ENCODE measurements at regions not wholly inside any gene's neighbourhood (a gene's known extent, or its start where the extent isn't known, plus 50 kb on each side); places are given as distances from the start of the nearest gene placed in this dataset.

DNA sequence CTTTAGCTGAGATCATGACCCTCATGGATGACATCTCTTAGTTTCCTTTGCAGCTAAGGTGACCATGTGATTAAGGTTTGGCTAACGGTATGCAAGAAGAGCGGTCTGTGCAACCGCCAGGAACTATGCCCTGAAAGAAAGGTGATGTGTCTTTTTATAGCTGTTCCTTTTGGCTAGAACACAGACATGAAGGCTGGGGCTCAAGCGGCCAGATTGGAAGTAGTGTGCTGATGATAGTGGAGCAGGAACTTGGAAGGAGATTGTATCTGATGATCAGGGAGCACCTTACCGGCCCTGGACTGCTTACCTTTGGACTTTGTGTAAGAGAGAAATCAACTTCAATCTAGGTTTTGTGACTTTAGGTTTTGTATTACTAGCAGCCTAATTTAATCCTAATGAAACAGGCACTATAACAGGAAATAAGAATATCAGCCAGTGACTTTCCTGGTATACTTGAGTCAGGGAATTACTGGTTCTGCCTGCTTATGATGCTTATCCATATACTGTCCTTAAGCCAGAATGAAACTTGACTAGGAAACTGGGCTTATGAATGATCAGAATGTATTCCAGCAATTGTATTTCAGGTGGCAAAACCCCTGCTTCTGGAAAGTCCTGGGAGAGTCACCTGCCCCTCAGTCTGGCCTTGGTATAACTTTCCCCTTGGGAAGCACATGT is 164.3 kb upstream of the LRIG1 start:
- Mint-ChIP-seq H3K36me3 (ENCODE audit: insufficient read depth) (no peaks in the 10 kb centered on the region), H3K9me3 (no peaks in the 10 kb centered on the region), H3K4me3 (no peak overlapping the region), H3K27me3 (ENCODE audit: low read depth) (no peaks in the 10 kb centered on the region), H3K4me1 (ENCODE audit: low read depth) (no peaks in the 10 kb centered on the region)
- ATAC-seq: no peak
- no peak for DNase-seq

DNA sequence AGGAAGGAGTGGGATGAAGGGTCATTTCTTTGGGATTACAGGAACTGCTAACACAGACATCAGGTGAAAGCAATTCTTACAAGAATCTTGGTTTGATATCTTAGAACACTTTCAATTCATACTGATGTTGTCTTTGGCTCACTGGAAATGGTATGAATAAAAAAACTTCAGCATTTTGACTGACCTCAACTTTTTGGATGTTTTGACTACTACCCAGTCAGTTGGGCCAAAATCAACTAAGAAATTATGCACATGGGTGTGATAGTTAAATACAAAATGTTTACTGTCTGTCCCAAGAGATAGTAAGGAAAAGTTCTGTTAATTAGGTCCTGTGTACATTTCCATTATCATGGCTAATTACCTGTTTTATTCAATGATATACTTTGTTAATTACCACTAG is 165.5 kb upstream of the LRIG1 start:
- ATAC-seq (no peak), DNase-seq (no peak)
- no peaks in the 10 kb centered on the region for H3K36me3 Mint-ChIP-seq (ENCODE audit: insufficient read depth)
- peaks cover 2% of the 10 kb centered on the region for H3K4me1 Mint-ChIP-seq (ENCODE audit: low read depth)
- H3K27me3 Mint-ChIP-seq (ENCODE audit: low read depth): no peaks in the 10 kb centered on the region
- no peak overlapping the region for H3K4me3 Mint-ChIP-seq
- no peaks in the 10 kb centered on the region for H3K9me3 Mint-ChIP-seq

DNA sequence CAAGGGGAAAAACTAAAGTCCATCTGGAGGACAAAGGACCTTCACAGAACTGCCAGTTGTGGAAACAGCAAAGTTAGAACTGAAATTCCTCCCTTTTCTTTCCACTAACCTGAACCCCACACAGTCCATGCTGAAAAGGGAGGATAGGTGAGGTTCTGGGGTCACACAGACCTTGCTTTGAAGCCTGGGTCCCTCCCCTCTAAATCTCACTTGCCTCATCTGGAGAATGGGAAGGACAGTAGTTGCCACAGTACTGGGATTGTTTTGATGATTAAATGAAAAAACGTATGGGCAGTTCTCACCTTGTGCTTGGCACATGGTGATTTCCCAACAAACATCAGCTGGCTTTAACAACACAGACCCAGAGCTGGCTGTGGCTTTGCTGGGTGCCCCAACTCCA is 166.4 kb upstream of the LRIG1 start:
- DNase-seq: no peak
- Mint-ChIP-seq H3K4me3 (no peak overlapping the region), H3K36me3 (ENCODE audit: insufficient read depth) (no peaks in the 10 kb centered on the region), H3K27me3 (ENCODE audit: low read depth) (no peaks in the 10 kb centered on the region), H3K9me3 (no peaks in the 10 kb centered on the region), H3K4me1 (ENCODE audit: low read depth) (peaks cover 2% of the 10 kb centered on the region)
- no peak for ATAC-seq

DNA sequence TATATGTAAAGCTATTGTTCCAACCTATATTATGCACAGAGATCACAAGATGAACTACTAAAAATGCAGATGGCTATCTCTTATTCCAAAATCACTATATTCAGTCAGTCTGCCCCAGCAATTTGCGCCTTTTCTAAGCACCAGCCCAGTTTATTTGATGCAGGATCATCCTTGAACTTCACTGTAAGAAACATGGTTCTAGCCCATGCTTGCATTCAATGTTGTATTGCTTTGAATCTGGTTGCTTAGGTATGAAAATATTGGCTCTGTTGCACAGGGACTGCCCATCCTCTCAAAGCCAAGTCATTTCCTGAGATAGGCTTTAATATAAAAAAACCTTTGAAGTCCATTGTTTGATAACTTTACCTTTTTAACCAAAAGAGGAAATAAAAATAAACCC is 170.5 kb upstream of the LRIG1 start:
- no peak overlapping the region for H3K4me3 Mint-ChIP-seq
- peaks cover 2% of the 10 kb centered on the region for H3K4me1 Mint-ChIP-seq (ENCODE audit: low read depth)
- DNase-seq (no peak), ATAC-seq (no peak)
- H3K36me3 Mint-ChIP-seq (ENCODE audit: insufficient read depth): no peaks in the 10 kb centered on the region
- H3K27me3 Mint-ChIP-seq (ENCODE audit: low read depth): peaks cover 1% of the 10 kb centered on the region
- H3K9me3 Mint-ChIP-seq: no peaks in the 10 kb centered on the region

DNA sequence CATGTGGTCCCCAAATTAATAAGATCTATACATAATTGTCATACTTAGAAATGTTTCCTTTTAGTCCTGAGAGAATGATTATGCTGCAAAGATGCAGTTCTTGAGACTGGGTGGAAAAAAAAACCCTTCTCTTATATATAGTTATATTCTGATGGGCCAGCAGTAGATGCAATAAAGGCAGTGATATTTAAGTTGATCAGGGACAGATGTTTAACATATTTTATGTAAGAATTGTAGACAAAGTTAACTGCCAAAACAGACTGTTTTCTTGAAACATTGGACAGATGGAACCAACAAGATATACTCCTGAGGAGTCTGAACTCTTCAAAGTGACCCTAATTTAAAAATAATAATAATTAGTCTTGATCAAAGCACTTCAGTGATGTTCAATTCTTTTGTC is 172.0 kb upstream of the LRIG1 start:
- H3K4me1 Mint-ChIP-seq (ENCODE audit: low read depth): peaks cover 2% of the 10 kb centered on the region
- peaks cover 1% of the 10 kb centered on the region for H3K27me3 Mint-ChIP-seq (ENCODE audit: low read depth)
- no peak overlapping the region for H3K4me3 Mint-ChIP-seq
- DNase-seq: no peak
- ATAC-seq: no peak
- H3K9me3 Mint-ChIP-seq: no peaks in the 10 kb centered on the region
- H3K36me3 Mint-ChIP-seq (ENCODE audit: insufficient read depth): no peaks in the 10 kb centered on the region

DNA sequence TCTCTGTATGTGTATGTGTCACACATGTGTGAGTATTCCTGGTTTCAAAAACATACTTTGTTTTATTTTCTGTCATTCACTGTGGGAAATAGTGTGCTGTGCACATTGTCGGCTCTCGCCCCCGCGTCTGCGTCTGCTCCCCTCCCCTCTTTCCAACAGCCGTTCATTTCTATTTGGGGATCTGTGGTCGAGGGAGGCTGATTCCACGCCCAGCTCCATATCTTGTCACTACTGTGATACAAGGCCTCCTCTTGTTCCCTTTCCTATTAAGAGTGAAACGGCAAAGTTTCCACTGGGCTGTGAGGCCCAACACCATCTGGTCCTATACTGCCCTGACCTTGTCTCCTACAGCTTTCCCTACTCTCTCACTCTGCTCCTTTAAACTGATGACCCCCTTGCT is 172.5 kb upstream of the LRIG1 start:
- H3K27me3 Mint-ChIP-seq (ENCODE audit: low read depth): peaks cover 1% of the 10 kb centered on the region
- H3K36me3 Mint-ChIP-seq (ENCODE audit: insufficient read depth): no peaks in the 10 kb centered on the region
- H3K4me3 Mint-ChIP-seq: no peak overlapping the region
- no peak for ATAC-seq
- DNase-seq: no peak
- H3K4me1 Mint-ChIP-seq (ENCODE audit: low read depth): peaks cover 2% of the 10 kb centered on the region
- no peaks in the 10 kb centered on the region for H3K9me3 Mint-ChIP-seq

DNA sequence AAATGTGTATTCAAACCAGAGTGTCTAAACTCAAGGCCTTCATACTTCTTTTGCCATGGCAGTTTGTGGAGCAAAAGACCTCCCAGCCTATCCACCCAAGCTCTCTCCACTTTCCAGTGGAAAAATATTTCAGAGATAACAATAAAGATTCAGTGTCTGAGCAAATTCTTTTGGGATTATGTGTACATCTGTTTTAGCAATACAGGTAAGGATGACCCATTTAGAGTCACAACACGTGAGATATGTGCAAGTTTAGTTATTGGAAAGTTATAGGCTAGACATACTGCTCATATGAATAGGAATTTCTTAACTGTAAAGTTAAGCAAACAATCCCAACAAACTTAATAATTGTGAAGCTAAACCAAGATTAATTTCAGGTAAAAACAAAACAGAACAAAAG is 174.5 kb upstream of the LRIG1 start:
- Mint-ChIP-seq H3K4me3 (no peak overlapping the region), H3K4me1 (ENCODE audit: low read depth) (peaks cover 2% of the 10 kb centered on the region), H3K9me3 (no peaks in the 10 kb centered on the region), H3K36me3 (ENCODE audit: insufficient read depth) (no peaks in the 10 kb centered on the region), H3K27me3 (ENCODE audit: low read depth) (peaks cover 1% of the 10 kb centered on the region)
- ATAC-seq (no peak), DNase-seq (no peak)

DNA sequence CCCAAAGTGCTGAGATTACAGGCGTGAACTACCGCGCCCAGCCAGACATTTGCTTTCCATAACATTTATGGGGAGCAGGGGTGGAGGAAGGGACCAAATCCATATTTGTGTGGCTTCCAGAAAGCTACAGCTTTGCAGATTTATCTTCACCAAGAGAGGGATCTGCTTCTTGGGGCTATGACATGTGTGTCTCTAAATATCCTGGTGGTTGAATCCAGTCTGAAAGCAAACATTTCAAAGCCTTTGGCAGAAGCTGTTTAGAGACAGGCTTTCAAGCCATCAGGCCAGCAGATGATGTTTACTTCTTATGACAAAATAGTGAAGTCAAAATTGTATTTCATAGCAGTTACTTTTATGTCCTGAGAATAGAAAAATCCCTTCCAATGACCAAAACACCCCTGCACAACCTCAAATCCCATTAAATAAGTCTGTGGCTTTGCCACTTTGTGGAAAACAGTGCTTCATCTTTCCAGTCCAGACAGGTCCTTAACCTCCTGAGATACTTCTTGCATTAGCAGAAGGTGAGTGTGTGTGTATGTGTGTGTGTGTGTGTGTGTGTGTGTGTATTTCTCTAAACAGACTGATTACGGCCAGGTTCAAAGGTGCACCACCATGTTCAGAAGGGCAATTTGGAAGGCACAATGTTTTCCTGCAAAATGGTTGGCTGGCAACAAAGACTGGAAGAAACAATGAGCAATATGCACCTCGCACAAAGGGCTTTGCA is 191.4 kb upstream of the LRIG1 start:
- ATAC-seq (no peak), DNase-seq (no peak)
- H3K4me3 Mint-ChIP-seq: no peak overlapping the region
- H3K36me3 Mint-ChIP-seq (ENCODE audit: insufficient read depth): no peaks in the 10 kb centered on the region
- H3K4me1 Mint-ChIP-seq (ENCODE audit: low read depth): no peaks in the 10 kb centered on the region
- no peaks in the 10 kb centered on the region for H3K9me3 Mint-ChIP-seq
- H3K27me3 Mint-ChIP-seq (ENCODE audit: low read depth): peaks cover 8% of the 10 kb centered on the region

DNA sequence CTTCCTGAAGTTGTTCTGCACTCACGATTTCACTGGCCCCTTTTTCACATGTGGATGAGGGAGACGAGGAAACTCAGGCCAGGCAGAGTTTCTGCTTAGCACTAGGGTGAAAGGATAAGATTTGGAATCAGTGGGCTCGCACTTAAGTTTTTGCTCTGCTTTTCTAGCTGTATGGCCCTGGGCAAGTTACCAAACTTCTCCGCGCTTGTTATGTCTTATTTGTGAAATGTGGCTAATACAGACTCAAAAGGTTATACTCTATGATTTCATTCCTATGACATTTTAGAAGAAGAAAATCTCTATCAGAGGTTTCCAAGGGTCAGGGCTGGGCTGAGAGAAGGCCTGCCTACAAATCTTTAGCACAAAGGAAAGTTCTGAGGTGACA is 191.9 kb upstream of the LRIG1 start:
- no peaks in the 10 kb centered on the region for H3K36me3 Mint-ChIP-seq (ENCODE audit: insufficient read depth)
- H3K9me3 Mint-ChIP-seq: no peaks in the 10 kb centered on the region
- peaks cover 8% of the 10 kb centered on the region for H3K27me3 Mint-ChIP-seq (ENCODE audit: low read depth)
- DNase-seq: no peak
- ATAC-seq: no peak
- H3K4me1 Mint-ChIP-seq (ENCODE audit: low read depth): no peaks in the 10 kb centered on the region
- H3K4me3 Mint-ChIP-seq: no peak overlapping the region

DNA sequence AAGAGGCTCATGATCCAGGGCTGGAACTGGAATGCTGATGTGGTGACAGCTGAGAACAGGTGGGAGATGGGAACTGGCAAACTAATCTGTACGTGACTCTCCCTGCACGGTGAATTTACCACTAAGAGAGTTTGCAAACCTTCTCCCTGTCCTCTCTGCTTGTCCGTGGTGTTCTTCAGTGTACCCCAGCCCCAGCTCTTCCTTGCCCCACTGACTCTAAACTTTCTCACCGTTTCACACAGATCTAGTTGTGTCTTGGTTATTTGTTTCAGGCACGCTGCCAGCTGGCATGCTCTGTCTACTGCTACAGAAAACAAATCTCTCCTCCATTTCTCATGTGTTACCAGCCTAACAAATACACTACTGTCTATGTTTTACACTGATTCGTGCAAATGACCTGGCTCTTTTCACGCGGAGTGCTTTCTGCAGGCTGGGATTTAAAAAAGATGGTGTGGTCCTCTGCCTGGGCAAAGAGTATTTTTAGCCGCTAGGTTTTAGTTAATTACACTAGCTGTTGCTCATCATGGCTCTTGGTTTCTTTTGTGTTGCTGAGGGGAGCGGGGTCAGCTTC is 192.7 kb upstream of the LRIG1 start:
- no peaks in the 10 kb centered on the region for H3K9me3 Mint-ChIP-seq
- H3K4me3 Mint-ChIP-seq: no peak overlapping the region
- no peaks in the 10 kb centered on the region for H3K4me1 Mint-ChIP-seq (ENCODE audit: low read depth)

DNA sequence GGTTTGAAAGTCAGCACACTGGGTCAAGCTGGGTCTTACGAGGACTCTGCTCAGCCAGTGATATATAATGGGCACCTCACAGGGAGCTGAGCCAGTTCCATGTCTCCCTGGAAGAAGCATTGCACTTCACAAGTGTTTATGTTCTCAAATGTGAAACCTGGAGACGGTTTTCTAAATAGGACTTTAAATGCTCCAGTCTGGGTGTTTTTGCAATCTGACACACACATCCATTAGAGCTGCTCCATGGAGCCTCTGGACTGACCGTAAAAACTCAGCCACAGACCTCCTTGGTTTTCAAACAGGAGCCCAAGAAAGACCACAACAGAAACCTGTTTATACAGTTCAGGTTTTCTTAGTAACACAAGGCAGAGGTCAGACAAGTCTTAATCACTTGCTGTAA is 201.3 kb upstream of the LRIG1 start:
- no peak for DNase-seq
- no peaks in the 10 kb centered on the region for H3K4me1 Mint-ChIP-seq (ENCODE audit: low read depth)
- H3K27me3 Mint-ChIP-seq (ENCODE audit: low read depth): no peaks in the 10 kb centered on the region
- H3K4me3 Mint-ChIP-seq: no peak overlapping the region
- no peak for ATAC-seq
- no peaks in the 10 kb centered on the region for H3K36me3 Mint-ChIP-seq (ENCODE audit: insufficient read depth)
- H3K9me3 Mint-ChIP-seq: no peaks in the 10 kb centered on the region

More for the DNA sequence above, 192.7 kb upstream of the LRIG1 start:
- Mint-ChIP-seq H3K27me3 (ENCODE audit: low read depth) (peaks cover 8% of the 10 kb centered on the region), H3K36me3 (ENCODE audit: insufficient read depth) (no peaks in the 10 kb centered on the region)
- DNase-seq (no peak), ATAC-seq (no peak)

DNA sequence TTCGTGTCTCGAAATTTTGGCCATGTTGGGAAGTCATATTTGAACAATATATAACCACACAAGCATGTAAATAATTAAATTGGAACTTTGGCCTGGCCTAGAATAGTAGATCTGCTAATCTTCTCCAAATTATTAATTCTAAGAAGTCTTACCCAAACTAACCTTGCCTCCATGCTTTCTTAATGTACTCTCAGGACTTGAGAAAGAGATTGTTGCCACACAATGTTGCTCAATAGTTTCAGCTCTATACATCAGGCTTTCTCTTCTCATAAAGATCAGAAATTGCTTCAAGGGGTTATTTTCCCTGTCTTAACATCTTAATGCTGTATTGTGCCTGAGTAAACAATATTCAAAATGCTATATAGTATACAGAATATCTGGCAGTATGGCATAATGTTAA is 202.7 kb upstream of the LRIG1 start:
- ATAC-seq (no peak), DNase-seq (no peak)
- Mint-ChIP-seq H3K4me3 (no peak overlapping the region), H3K27me3 (ENCODE audit: low read depth) (no peaks in the 10 kb centered on the region), H3K36me3 (ENCODE audit: insufficient read depth) (no peaks in the 10 kb centered on the region), H3K9me3 (no peaks in the 10 kb centered on the region), H3K4me1 (ENCODE audit: low read depth) (no peaks in the 10 kb centered on the region)

DNA sequence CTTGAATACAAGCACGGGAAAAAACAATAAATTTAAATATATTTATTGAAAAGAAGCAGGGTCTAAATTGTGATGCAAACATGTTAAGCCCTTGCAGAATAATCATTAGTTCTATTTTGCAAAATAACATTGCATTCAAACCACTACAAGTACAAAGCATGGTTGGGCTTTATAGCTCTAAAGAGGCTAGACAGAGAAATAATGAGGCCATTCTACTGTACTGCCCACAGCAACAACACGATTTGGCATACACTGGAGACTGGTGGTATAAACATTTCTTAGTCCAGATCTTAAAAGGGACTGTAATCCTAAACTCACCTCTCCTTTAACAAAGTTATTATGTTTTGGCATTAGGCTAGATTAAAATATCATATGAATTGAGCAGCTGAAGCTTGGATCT is 204.3 kb upstream of the LRIG1 start:
- Mint-ChIP-seq H3K36me3 (ENCODE audit: insufficient read depth) (no peaks in the 10 kb centered on the region), H3K27me3 (ENCODE audit: low read depth) (peaks cover 7% of the 10 kb centered on the region), H3K9me3 (no peaks in the 10 kb centered on the region), H3K4me1 (ENCODE audit: low read depth) (no peaks in the 10 kb centered on the region), H3K4me3 (no peak overlapping the region)
- no peak for ATAC-seq
- no peak for DNase-seq

DNA sequence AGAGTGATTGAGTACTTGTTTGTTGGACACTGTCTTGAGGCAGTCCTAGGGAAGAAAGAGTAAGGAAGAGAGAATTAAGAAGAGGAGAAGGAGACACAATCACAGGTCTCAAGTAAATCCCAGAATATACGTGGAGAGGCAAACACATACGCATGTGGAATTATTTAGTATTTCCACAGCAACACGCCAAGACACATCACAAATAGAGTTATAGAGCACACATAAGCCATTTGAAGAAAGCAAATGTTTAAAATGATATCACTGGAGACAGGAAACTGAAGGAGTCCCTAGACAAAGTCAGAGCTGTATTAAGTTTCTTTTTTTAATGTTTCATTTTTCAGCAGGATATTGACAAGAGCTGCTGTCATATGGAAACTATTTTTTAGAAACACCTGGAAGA is 206.1 kb upstream of the LRIG1 start:
- Mint-ChIP-seq H3K9me3 (no peaks in the 10 kb centered on the region), H3K36me3 (ENCODE audit: insufficient read depth) (no peaks in the 10 kb centered on the region), H3K4me3 (no peak overlapping the region), H3K4me1 (ENCODE audit: low read depth) (no peaks in the 10 kb centered on the region), H3K27me3 (ENCODE audit: low read depth) (peaks cover 7% of the 10 kb centered on the region)
- ATAC-seq (no peak), DNase-seq (no peak)

DNA sequence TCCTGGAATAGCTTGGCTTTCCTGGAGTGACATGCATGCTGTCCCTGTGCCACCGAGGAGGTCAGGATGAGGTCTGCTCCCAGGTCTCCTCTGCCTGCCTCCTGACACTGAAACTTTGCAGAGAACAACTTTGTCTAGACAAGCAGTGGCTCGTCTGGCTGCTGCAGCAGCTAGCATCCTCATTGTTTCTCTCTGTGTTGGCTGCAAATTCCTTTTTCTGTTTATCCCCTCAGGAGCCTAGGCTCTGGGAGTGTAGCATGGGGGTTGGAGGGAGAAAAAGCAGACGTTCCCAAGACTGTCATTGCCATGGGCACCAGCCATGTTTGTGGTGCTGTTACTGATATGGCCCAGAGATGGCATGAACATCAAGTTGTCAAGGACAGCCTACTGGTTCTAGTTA is 208.7 kb upstream of the LRIG1 start:
- Mint-ChIP-seq H3K4me1 (ENCODE audit: low read depth) (no peaks in the 10 kb centered on the region), H3K36me3 (ENCODE audit: insufficient read depth) (no peaks in the 10 kb centered on the region), H3K9me3 (no peaks in the 10 kb centered on the region), H3K4me3 (no peak overlapping the region), H3K27me3 (ENCODE audit: low read depth) (peaks cover 7% of the 10 kb centered on the region)
- DNase-seq (no peak), ATAC-seq (no peak)
